HCT116 (cell line): ENCODE measurements at regions not wholly inside any gene's neighbourhood (a gene's known extent, or its start where the extent isn't known, plus 50 kb on each side); places are given as distances from the start of the nearest gene placed in this dataset.

Source experiments
- ATAC-seq: fragments of 200-7000 bp; cut with Tn5 transposase; 2 replicates; pipeline ENCODE4 v1.9.1; 2020; ENCODE audit warnings: mild to moderate bottlenecking, moderate library complexity
- BruUV-seq: library from RNA; stranded (reverse); fragments of 400-500 nt; replicated peaks from 2 replicates; lab custom pipeline; 2021; lab: Mats Ljungman, UMichigan
- CTCF ChIA-PET: fragments of 300-600 bp; sonication (Branson Sonifier 250); formaldehyde crosslinking; loops from one replicate; lab custom pipeline; 2021; ENCODE audit warnings: antibody characterized with exemption; lab: Charles Lee
- POLR2A ChIA-PET: fragments of 300-600, 350-600 bp; sonication (Branson Sonifier 250); formaldehyde crosslinking; loops from one replicate; lab custom pipeline; 2021; ENCODE audit warnings: antibody characterized with exemption; lab: Charles Lee
- RAD21 ChIA-PET, 2 experiments: fragments of 300-600 bp; sonication (Branson Sonifier 250); formaldehyde crosslinking; loops; one replicate each; lab custom pipeline; 2023; ENCODE audit warnings: low total read pairs in 2 of 2; ENCODE audit not compliant: uncharacterized antibody in 2 of 2, unreplicated experiment in 2 of 2, low non-redundant PET in 1 of 2; lab: Charles Lee
- DNase-seq: peaks from one replicate; pipeline ENCODE4 v3.0.0-alpha.2; 2010; ENCODE audit warnings: low read depth, low spot score
- H2AFZ ChIP-seq: fragments of 200-600 bp; shearing (Covaris generic), sonication (generic); 2 replicates; pipeline ENCODE4 v1.6.1; 2017; ENCODE audit warnings: low read depth, mixed run types, mixed read lengths, antibody characterized with exemption, low read length; ENCODE audit not compliant: poor library complexity, severe bottlenecking
- H3K27ac ChIP-seq: 2 replicates; pipeline ENCODE4 v1.5.1; 2012; ENCODE audit warnings: low read depth, low read length
- H3K27me3 ChIP-seq: fragments of 200-600 bp; sonication (generic); 2 replicates; pipeline ENCODE4 v1.6.1; 2016; ENCODE audit warnings: mixed run types, low read length, mixed read lengths; ENCODE audit not compliant: insufficient read depth
- H3K36me3 ChIP-seq, 2 experiments: fragments of 200-500 bp in 1 of 2; fragments of 200-600 bp in 1 of 2; sonication (Bioruptor generic) in 1 of 2; sonication (generic) in 1 of 2; 2 replicates each; pipeline versions ENCODE4 v1.5.1 to v1.6.1; 2014 to 2016; ENCODE audit warnings: low read length in 2 of 2, inconsistent platforms in 1 of 2, mixed read lengths in 1 of 2, mixed run types in 1 of 2; ENCODE audit not compliant: insufficient read depth in 2 of 2, control insufficient read depth in 1 of 2
- H3K4me1 ChIP-seq, 2 experiments: fragments of 200-600 bp in 1 of 2; sonication (generic) in 1 of 2; 2 replicates each; pipeline versions ENCODE4 v1.5.1 to v1.6.1; 2012 to 2017; ENCODE audit warnings: low read length in 2 of 2, inconsistent platforms in 1 of 2, mild to moderate bottlenecking in 1 of 2, mixed read lengths in 1 of 2, mixed run types in 1 of 2, moderate library complexity in 1 of 2; ENCODE audit not compliant: insufficient read depth in 2 of 2, control insufficient read depth in 1 of 2
- H3K4me2 ChIP-seq: fragments of 200-600 bp; sonication (generic); 2 replicates; pipeline ENCODE4 v1.6.1; 2017; ENCODE audit warnings: mixed run types, low read length, mixed read lengths
- H3K4me3 ChIP-seq, 2 experiments: fragments of 200-600 bp in 1 of 2; sonication (generic) in 1 of 2; replicated peaks in 1 of 2; 2 replicates each; pipeline ENCODE4 v1.5.1; 2011 to 2016; ENCODE audit warnings: low read length in 2 of 2, control low read depth in 1 of 2, low read depth in 1 of 2, mild to moderate bottlenecking in 1 of 2, mixed read lengths in 1 of 2, mixed run types in 1 of 2
- H3K79me2 ChIP-seq: fragments of 200-600 bp; sonication (generic); 2 replicates; pipeline ENCODE4 v1.6.1; 2017; ENCODE audit warnings: mild to moderate bottlenecking, mixed run types, low read length, moderate library complexity, mixed read lengths; ENCODE audit not compliant: insufficient read depth
- H3K9ac ChIP-seq: fragments of 200-600 bp; sonication (generic); 2 replicates; pipeline ENCODE4 v1.6.1; 2016; ENCODE audit warnings: low read length, mixed read lengths
- H3K9me2 ChIP-seq: fragments of 200-600 bp; sonication (generic), shearing (Covaris generic); 2 replicates; pipeline ENCODE4 v1.6.1; 2017; ENCODE audit warnings: mixed run types, mild to moderate bottlenecking, moderate library complexity; ENCODE audit not compliant: insufficient read depth
- H3K9me3 ChIP-seq, 2 experiments: fragments of 200-500 bp in 1 of 2; fragments of 200-600 bp in 1 of 2; sonication (Bioruptor generic) in 1 of 2; sonication (generic) in 1 of 2; 2 replicates each; pipeline ENCODE4 v1.6.1; 2014 to 2017; ENCODE audit warnings: low read length in 2 of 2, mixed read lengths in 2 of 2, inconsistent platforms in 1 of 2, low read depth in 1 of 2, mild to moderate bottlenecking in 1 of 2, mixed run types in 1 of 2, moderate library complexity in 1 of 2; ENCODE audit not compliant: control insufficient read depth in 1 of 2, insufficient read depth in 1 of 2
- H4K20me1 ChIP-seq: fragments of 200-600 bp; sonication (generic), shearing (Covaris generic); 2 replicates; pipeline ENCODE4 v1.6.1; 2017; ENCODE audit warnings: mixed run types, mild to moderate bottlenecking, moderate library complexity; ENCODE audit not compliant: insufficient read depth
- ATF3 ChIP-seq: IDR thresholded peaks from 2 replicates; pipeline ENCODE4 v1.6.1; 2012
- CBX3 ChIP-seq: IDR thresholded peaks from 2 replicates; pipeline ENCODE4 v1.6.1; 2012; ENCODE audit warnings: low read depth
- CEBPB ChIP-seq: IDR thresholded peaks from 2 replicates; pipeline ENCODE4 v1.6.1; 2012; ENCODE audit warnings: low read depth
- CTCF ChIP-seq, 3 experiments: fragments of 200-600 bp in 1 of 3; sonication (generic) in 1 of 3; IDR thresholded peaks in 2 of 3; conservative IDR thresholded peaks in 1 of 3; 2 replicates each; pipeline ENCODE4 v1.5.1; 2012 to 2017; ENCODE audit warnings: low read depth in 2 of 3, low read length in 2 of 3, antibody characterized with exemption in 1 of 3, borderline replicate concordance in 1 of 3, control low read depth in 1 of 3, mild to moderate bottlenecking in 1 of 3, mixed read lengths in 1 of 3, mixed run types in 1 of 3, moderate library complexity in 1 of 3; ENCODE audit not compliant: insufficient read depth in 1 of 3
- EGR1 ChIP-seq: IDR thresholded peaks from 2 replicates; pipeline ENCODE4 v1.6.1; 2012; ENCODE audit warnings: low read depth
- ELF1 ChIP-seq: IDR thresholded peaks from 2 replicates; pipeline ENCODE4 v1.6.1; 2012; ENCODE audit warnings: low read depth, borderline replicate concordance
- EZH2 ChIP-seq: fragments of 200-600 bp; sonication (generic); IDR thresholded peaks from 2 replicates; pipeline ENCODE4 v1.6.1; 2017; ENCODE audit warnings: antibody characterized with exemption, mixed run types
- EZH2phosphoT487 ChIP-seq: fragments of 200-600 bp; IDR thresholded peaks from 2 replicates; pipeline ENCODE4 v1.6.1; 2018; ENCODE audit warnings: antibody characterized with exemption, borderline replicate concordance
- FOSL1 ChIP-seq: IDR thresholded peaks from 2 replicates; pipeline ENCODE4 v1.6.1; 2012; ENCODE audit warnings: low read depth
- JUND ChIP-seq: IDR thresholded peaks from 2 replicates; pipeline ENCODE4 v1.6.1; 2012
- MAX ChIP-seq: IDR thresholded peaks from 2 replicates; pipeline ENCODE4 v1.6.1; 2012
- POLR2A ChIP-seq: IDR thresholded peaks from 2 replicates; pipeline ENCODE4 v1.7.0; 2011; ENCODE audit warnings: borderline replicate concordance; ENCODE audit not compliant: insufficient read depth, insufficient read length; ENCODE audit errors: extremely low read depth
- POLR2AphosphoS5 ChIP-seq: IDR thresholded peaks from 2 replicates; pipeline ENCODE4 v1.6.1; 2011; ENCODE audit warnings: mild to moderate bottlenecking, low read depth, low read length, moderate library complexity
- RAD21 ChIP-seq: IDR thresholded peaks from 2 replicates; pipeline ENCODE4 v1.6.1; 2012; ENCODE audit warnings: low read depth, mild to moderate bottlenecking
- SP1 ChIP-seq: IDR thresholded peaks from 2 replicates; pipeline ENCODE4 v1.6.1; 2012; ENCODE audit warnings: low read depth
- SRF ChIP-seq: IDR thresholded peaks from 2 replicates; pipeline ENCODE4 v1.6.1; 2012; ENCODE audit warnings: low read depth
- TCF7L2 ChIP-seq: IDR thresholded peaks from 2 replicates; pipeline ENCODE4 v1.7.0; 2011; ENCODE audit warnings: borderline replicate concordance, inconsistent platforms; ENCODE audit not compliant: insufficient read depth, insufficient read length; ENCODE audit errors: extremely low read depth
- YY1 ChIP-seq: IDR thresholded peaks from 2 replicates; pipeline ENCODE4 v1.6.1; 2011; ENCODE audit warnings: low read length, low read depth, moderate library complexity, mild to moderate bottlenecking; ENCODE audit not compliant: insufficient replicate concordance; ENCODE audit errors: extremely low read depth
- ZBTB33 ChIP-seq: IDR thresholded peaks from 2 replicates; pipeline ENCODE4 v1.6.1; 2011; ENCODE audit warnings: mild to moderate bottlenecking, low read length, moderate library complexity; ENCODE audit not compliant: insufficient replicate concordance; ENCODE audit errors: extremely low read depth
- ZNF274 ChIP-seq: fragments of 200-500 bp; sonication (Bioruptor generic); IDR thresholded peaks from 2 replicates; pipeline ENCODE4 v1.6.1; 2014; ENCODE audit warnings: mild to moderate bottlenecking, low read depth, low read length, inconsistent platforms
- intact Hi-C: fragments of 100-400 bp; cut with micrococcal nuclease; formaldehyde crosslinking; loops from 2 replicates; pipeline ENCODE4 v1.10.0; 2022

DNA sequence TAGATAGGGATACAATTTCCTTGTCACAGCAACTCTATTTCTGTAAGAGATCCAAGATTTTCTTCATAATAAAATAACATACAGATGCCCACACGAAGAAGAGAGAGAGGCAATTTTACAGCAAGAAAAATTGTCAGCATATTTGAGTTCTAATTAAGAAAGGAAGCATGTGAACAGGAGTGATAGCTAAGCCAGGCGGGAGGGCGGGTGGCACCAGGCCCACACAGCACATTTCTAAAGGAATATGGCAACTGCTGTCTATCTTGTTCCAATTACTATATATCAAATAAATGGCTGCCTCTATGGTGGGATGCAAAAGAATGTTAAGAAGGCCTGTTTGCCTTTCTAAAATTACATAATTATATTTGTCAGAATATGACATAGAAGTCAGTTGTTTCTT, 248.3 kb upstream of the DOK6 start (continued):
- TF ChIP-seq ZBTB33 (no peak), EZH2 (no peak), CEBPB (no peak)
- TF ChIP-seq, all 23 proteins: peak for 0

- intact Hi-C loops, result no loop called here
- no peaks in the 10 kb centered on the region for H3K4me1 ChIP-seq
- H3K9ac ChIP-seq, result no peak overlapping the region
- no peaks in the 10 kb centered on the region for H3K9me3 ChIP-seq
- no peaks in the 10 kb centered on the region for H3K9me2 ChIP-seq
- ATAC-seq, result no peak
- ChIA-PET POLR2A (no interaction called here), CTCF (no interaction called here)
- no peak overlapping the region for H3K4me2 ChIP-seq
- TF ChIP-seq JUND (no peak), ZNF274 (no peak), SRF (no peak), POLR2A (no peak), SP1 (no peak), CTCF (IDR thresholded peaks at IDR 0.05 in 2 of 3, conservative IDR thresholded peaks at IDR 0.05 in 1 of 3; ENCODE audit: borderline replicate concordance in 1 of 3, insufficient read depth in 1 of 3, low read depth in 2 of 3, low read length in 2 of 3) (no peak), CEBPB (no peak), YY1 (no peak), POLR2AphosphoS5 (no peak), EZH2 (no peak), ATF3 (no peak), ZBTB33 (no peak), EGR1 (no peak), FOSL1 (no peak), RAD21 (no peak), MAX (no peak), CBX3 (no peak), TCF7L2 (no peak), ELF1 (no peak), EZH2phosphoT487 (no peak)
- TF ChIP-seq, all 23 proteins: peak for 0
- Histone ChIP-seq H2AFZ (no peak overlapping the region), H3K4me3 (no peak overlapping the region), H3K36me3 (no peaks in the 10 kb centered on the region), H4K20me1 (no peaks in the 10 kb centered on the region), H3K27ac (no peak overlapping the region), H3K79me2 (no peaks in the 10 kb centered on the region), H3K27me3 (no peaks in the 10 kb centered on the region)
- RAD21 ChIA-PET, result no interaction called here
- DNase-seq, result no peak
- BruUV-seq, result no TSS peak
Measured at GRCh38 chr18:69157906-69158305, 242.8 kb upstream of the DOK6 start.
